GM18867 (cell line): ENCODE measurements at regions not wholly inside any gene's neighbourhood (a gene's known extent, or its start where the extent isn't known, plus 50 kb on each side); places are given as distances from the start of the nearest gene placed in this dataset.
"Not testable (repeated sequence)": the region's sequence is repeated elsewhere in the genome, so short reads cannot be mapped to it uniquely, and the experiment has no call there.

Source experiments
- ATAC-seq: cut with Tn5 transposase; IDR thresholded peaks from one replicate; pipeline ENCODE4 v1.9.1; 2021; ENCODE audit warnings: mild to moderate bottlenecking, moderate library complexity; ENCODE audit not compliant: unreplicated experiment

GRCh38 chr5:114830114-114830513 is 339.6 kb downstream of the TRIM36 start:
- ATAC-seq, result no peak

GRCh38 chr5:114822863-114823262 is 346.8 kb downstream of the TRIM36 start:
- no peak for ATAC-seq

DNA sequence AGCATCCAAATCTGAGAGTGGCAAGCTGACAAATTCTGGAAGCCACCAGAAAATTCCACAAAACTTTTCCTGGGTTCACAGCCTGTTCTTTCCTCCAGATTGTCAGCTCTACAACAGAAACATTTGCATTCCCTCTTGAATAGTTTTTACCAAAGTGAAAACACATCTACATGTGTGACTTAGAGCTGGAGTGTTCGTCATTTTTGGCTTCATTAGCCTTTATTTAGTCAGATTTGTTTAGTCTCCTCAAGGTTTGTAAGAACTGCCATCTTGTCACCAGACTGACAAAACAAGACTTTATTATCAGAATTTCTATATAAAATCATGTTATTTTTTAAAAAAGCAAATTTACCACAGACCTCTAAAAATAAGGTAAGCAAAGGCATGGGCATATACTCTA is 347.3 kb downstream of the TRIM36 start:
- no peak for ATAC-seq

DNA sequence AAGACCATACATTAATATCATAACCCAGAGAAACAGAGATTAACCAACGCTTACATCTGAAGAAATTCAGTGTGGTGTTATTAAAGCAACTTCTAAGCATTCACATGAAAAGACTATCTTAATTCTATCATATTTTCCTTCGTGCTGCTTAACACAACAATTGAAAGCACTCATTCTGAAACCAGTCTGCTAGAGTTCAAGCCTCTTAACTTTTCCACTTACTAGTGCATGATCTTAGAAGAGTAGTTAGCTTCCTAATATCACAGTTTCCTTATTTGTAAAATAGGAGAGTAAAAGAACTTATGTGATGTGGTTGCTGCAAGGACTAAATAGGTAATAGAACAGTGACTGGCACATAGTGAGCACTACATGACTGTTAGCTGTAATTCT is 379.3 kb downstream of the TRIM36 start:
- ATAC-seq, result peak; percentile 41

DNA sequence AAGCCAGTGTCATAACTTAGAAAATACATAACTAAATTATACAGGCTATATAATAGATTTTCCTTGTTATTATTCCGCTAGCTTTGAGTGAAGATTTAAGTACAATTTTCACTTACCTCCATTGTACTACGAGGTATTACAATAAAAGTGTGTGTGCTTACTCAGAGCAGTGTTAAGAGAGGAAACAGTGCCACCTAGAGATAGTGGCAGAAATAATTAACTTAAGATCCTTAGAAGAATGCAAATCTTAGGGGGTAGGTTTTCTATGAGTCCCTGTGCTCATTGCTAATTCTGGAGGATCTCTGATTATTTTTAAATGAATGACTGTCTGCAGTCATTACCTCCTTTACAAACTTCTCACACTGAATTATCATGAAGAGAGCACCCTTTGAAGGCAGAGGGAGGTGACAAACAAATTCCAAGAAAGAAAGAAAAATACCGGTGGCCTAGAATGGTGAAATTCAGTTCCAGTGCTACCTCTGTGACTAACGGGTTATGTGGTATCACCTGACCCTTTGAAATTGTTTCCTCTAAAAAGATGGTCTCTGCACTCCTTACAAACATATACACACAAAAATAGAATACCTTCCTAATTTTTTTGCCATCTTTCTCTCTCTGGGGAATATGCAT is 379.8 kb downstream of the TRIM36 start:
- peak; percentile 80 for ATAC-seq

- no peak for ATAC-seq
These were observed 386.8 kb downstream of the TRIM36 start for GRCh38 chr5:114782869-114783268.

GRCh38 chr5:114782177-114782576 is 387.5 kb downstream of the TRIM36 start:
- no peak for ATAC-seq

GRCh38 chr5:114780290-114780689 is 389.4 kb downstream of the TRIM36 start:
- no peak for ATAC-seq

- no peak for ATAC-seq
These were observed 382.5 kb downstream of the KCNN2 start for GRCh38 chr5:114744406-114744805.

GRCh38 chr5:114734238-114734637 is 372.4 kb downstream of the KCNN2 start:
- no peak for ATAC-seq

DNA sequence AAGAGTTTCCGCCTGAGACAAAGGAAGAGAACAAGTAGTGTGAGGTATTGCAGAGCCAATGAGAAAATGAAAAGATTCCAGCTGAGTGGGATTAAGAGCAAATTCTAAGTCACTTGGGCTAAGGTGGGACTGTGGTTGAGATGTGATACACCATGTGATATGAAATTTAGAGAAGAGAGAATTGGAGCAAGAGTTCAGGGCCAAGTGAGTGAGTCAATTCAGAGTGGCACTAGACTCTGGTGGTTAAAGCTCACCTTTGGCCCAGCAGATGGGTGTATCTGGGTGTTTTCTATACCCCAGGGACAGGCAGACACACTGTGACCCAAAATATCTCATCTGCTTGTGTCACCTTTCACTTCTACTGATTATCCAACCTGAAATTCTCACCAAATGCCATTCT is 368.1 kb downstream of the KCNN2 start:
- no peak for ATAC-seq

GRCh38 chr5:114727358-114727757 is 365.5 kb downstream of the KCNN2 start:
- no peak for ATAC-seq

DNA sequence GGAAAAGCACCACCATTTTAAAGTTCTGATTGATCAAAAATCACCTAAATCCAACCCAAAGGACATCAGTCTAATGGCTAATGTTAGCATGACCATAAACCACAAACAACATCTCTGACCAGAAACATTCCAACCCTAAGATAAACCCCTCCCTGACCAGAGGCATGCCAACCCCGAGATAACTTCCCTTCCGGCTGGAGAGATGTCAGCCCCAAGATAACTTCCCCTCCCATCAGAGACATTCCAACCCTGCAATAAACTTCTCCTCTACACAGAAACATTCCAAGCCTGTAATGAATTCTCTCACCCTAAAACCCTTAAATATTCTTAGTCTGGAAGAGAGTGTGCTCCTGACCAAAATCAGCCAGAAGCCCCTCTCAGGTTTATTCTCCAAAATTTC is 364.3 kb downstream of the KCNN2 start:
- ATAC-seq, result no peak

DNA sequence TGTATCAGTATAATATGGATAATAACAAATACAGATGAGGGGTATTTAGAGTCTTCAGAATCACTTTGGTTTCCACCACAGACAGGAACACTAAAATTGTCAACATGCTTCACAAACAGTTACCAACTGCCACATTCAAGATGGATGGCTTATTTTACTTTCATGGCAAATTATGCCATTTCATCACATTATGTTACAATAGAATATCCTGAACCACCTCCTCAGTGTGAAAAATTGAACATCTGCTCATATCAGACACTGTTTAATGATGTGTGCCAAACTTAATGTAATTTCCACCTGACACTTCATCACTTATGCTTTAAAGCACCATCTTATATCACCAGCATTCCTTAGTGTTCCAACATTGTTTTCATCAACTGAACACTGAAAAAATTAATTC is 357.4 kb downstream of the KCNN2 start:
- ATAC-seq, result no peak

DNA sequence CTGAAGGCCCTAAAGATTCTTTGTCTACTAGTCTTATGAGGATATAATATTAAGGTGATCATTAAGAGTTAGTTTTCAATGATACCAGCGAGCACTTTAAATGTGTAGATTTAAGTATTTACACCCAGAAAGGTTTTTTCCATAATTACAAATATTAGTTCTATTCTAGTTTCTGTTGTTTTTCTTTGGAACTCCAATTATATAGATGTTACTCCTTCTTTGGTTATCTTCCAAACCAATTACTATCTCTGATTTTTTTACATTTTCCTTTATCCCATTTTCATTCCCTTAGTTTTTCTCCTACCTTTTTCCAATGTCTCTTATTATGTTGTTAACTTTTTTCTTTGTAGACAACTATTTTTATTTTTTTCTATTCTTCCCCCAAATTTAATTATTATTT is 355.1 kb downstream of the KCNN2 start:
- no peak for ATAC-seq

DNA sequence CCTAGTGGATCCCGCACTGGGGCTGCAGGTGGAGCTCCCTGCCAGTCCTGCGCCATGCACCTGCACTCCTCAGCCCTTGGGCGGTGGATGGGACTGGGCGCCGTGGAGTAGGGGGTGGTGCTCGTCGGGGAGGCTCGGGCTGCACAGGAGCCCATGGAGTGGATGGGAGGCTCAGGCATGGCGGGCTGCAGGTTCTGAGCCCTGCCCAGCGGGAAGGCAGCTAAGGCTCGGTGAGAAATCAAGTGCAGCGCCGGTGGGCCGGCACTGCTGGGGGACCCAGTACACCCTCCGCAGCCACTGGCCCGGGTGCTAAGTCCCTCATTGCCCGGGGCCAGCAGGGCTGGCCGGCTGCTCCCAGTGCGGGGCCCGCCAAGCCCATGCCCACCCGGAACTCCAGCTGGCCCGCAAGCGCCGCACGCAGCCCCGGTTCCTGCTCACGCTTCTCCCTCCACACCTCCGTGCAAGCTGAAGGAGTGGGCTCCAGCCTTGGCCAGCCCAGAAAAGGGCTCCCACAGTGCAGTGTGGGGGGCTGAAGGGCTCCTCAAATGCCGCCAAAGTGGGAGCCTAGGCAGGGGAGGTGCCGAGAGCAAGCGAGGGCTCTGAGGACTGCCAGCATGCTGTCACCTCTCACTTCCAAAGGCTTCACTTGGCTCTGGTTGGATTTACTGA is 342.5 kb downstream of the KCNN2 start:
- ATAC-seq, result not testable (repeated sequence)

GRCh38 chr5:114702731-114703130 is 340.9 kb downstream of the KCNN2 start:
- ATAC-seq, result no peak

- no peak for ATAC-seq
These were observed 340.3 kb downstream of the KCNN2 start for GRCh38 chr5:114702136-114702535.

- no peak for ATAC-seq
These were observed 339.0 kb downstream of the KCNN2 start for GRCh38 chr5:114700823-114701222.

DNA sequence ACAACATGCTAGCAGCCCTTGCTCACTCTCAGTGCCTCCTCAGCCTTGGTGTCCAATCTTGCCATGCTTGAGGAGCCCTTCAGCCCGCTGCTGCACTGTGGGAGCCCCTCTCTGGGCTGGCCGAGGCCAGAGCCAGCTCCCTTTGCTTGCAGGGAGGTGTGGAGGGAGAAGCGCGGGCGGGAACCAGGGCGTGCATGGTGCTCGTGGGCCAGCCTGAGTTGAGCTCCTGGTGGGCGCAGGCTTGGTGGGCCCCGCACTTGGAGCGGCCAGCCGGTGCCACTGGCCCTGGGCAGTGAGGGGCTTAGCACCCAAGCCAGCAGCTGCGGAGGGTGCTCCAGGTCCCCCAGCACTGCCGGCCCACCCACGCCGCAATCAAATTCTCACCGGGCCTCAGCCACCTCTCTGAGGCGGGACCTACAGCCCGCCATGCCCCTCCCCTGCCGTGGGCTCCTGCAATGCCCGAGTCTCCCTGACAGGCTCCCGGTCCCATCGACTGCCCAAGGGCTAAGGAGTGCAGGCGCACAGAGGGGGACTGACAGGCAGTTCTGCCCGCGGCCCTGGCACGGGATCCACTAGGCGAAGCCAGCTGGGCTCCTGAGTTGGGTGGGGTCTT is 333.5 kb downstream of the KCNN2 start:
- no peak for ATAC-seq

- no peak for ATAC-seq
These were observed 324.5 kb downstream of the KCNN2 start for GRCh38 chr5:114686356-114686755.

- ATAC-seq, result no peak
These were observed 316.9 kb downstream of the KCNN2 start for GRCh38 chr5:114678778-114679177.
